ENCODE measurements at regions not wholly inside any gene's neighbourhood (a gene's known extent, or its start where the extent isn't known, plus 50 kb on each side); places are given as distances from the start of the nearest gene placed in this dataset.

DNA sequence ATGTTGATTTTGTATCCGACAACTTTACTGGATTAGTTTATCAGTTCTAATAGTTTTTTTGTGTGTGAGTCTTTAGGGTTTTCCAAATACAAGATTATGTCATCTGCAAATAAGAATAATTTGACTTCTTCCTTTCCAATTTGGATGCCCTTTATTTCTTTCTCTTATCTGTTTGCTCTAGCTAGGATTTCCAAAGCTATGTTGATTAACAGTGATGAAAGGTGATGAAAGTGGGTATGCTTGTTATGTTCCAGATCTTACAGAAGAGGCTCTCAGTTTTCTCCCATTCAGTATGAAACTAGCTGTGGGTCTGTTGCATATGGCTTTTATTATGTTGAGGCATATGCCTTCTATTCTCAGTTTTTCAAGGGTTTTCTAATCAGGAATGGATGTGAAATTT lies 56.4 kb upstream of the CHRNB4 start:
- Histone ChIP-seq H3K9me3 (ENCODE audit: insufficient read depth, low read length) (no peaks in the 10 kb centered on the region), H3K36me3 (replicated peaks; ENCODE audit: low read depth, low read length) (no peaks in the 10 kb centered on the region), H3K27me3 (ENCODE audit: low read depth, low read length) (0 out of 2 replicates have a peak, but pooled peaks cover 2% of the 10 kb centered on the region), H3K27ac (ENCODE audit: low read length) (no peak overlapping the region), H3K4me2 (ENCODE audit: low read length) (no peak overlapping the region), H3K79me2 (ENCODE audit: low read length) (no peaks in the 10 kb centered on the region), H3K4me3 (ENCODE audit: low read length) (no peak overlapping the region), H3K9ac (ENCODE audit: low read length) (no peak overlapping the region), H4K20me1 (ENCODE audit: insufficient read depth, low read length) (no peaks in the 10 kb centered on the region), H3K4me1 (ENCODE audit: low read length) (peaks cover 23% of the 10 kb centered on the region), H2AFZ (ENCODE audit: low read depth, low read length) (no peak overlapping the region)
- TF ChIP-seq EZH2phosphoT487 (IDR thresholded peaks at IDR 0.05; ENCODE audit: low read depth) = no peak
- TF ChIP-seq CTCF (IDR thresholded peaks at IDR 0.05; ENCODE audit: low read depth, low read length) = no peak

- TF ChIP-seq CTCF (IDR thresholded peaks at IDR 0.05; ENCODE audit: low read depth, low read length) = no peak
- TF ChIP-seq EZH2phosphoT487 (IDR thresholded peaks at IDR 0.05; ENCODE audit: low read depth) = no peak
Observed at GRCh38 chr15:78696436-78696835, 55.4 kb upstream of the CHRNB4 start.

GRCh38 chr15:78695854-78696253 lies 54.8 kb upstream of the CHRNB4 start:
- H2AFZ ChIP-seq (ENCODE audit: low read depth, low read length) = peak overlapping the region; percentile 80
- TF ChIP-seq CTCF (IDR thresholded peaks at IDR 0.05; ENCODE audit: low read depth, low read length) (peak; percentile 9; the same call in 1 of the 2 replicates), EZH2phosphoT487 (IDR thresholded peaks at IDR 0.05; ENCODE audit: low read depth) (no peak)
- 0 out of 2 replicates have a peak, but pooled peaks cover 2% of the 10 kb centered on the region for H3K27me3 ChIP-seq (ENCODE audit: low read depth, low read length)
- H3K27ac ChIP-seq (ENCODE audit: low read length) = peak overlapping the region; percentile 37
- peak overlapping the region; percentile 45 for H3K4me2 ChIP-seq (ENCODE audit: low read length)
- H4K20me1 ChIP-seq (ENCODE audit: insufficient read depth, low read length) = no peaks in the 10 kb centered on the region
- H3K4me1 ChIP-seq (ENCODE audit: low read length) = peaks cover 23% of the 10 kb centered on the region
- no peak overlapping the region for H3K4me3 ChIP-seq (ENCODE audit: low read length)
- H3K79me2 ChIP-seq (ENCODE audit: low read length) = no peaks in the 10 kb centered on the region
- no peaks in the 10 kb centered on the region for H3K36me3 ChIP-seq (replicated peaks; ENCODE audit: low read depth, low read length)
- H3K9me3 ChIP-seq (ENCODE audit: insufficient read depth, low read length) = no peaks in the 10 kb centered on the region
- peak overlapping the region; percentile 4; the same call in 1 of the 2 replicates for H3K9ac ChIP-seq (ENCODE audit: low read length)

More at GRCh38 chr15:78696436-78696835, 55.4 kb upstream of the CHRNB4 start:
- H3K36me3 ChIP-seq (replicated peaks; ENCODE audit: low read depth, low read length) = no peaks in the 10 kb centered on the region
- no peak overlapping the region for H2AFZ ChIP-seq (ENCODE audit: low read depth, low read length)
- no peaks in the 10 kb centered on the region for H3K79me2 ChIP-seq (ENCODE audit: low read length)
- H3K27ac ChIP-seq (ENCODE audit: low read length) = no peak overlapping the region
- H3K4me1 ChIP-seq (ENCODE audit: low read length) = peaks cover 23% of the 10 kb centered on the region
- H3K4me3 ChIP-seq (ENCODE audit: low read length) = no peak overlapping the region
- 0 out of 2 replicates have a peak, but pooled peaks cover 2% of the 10 kb centered on the region for H3K27me3 ChIP-seq (ENCODE audit: low read depth, low read length)
- no peaks in the 10 kb centered on the region for H3K9me3 ChIP-seq (ENCODE audit: insufficient read depth, low read length)
- no peaks in the 10 kb centered on the region for H4K20me1 ChIP-seq (ENCODE audit: insufficient read depth, low read length)
- no peak overlapping the region for H3K4me2 ChIP-seq (ENCODE audit: low read length)
- H3K9ac ChIP-seq (ENCODE audit: low read length) = no peak overlapping the region

DNA sequence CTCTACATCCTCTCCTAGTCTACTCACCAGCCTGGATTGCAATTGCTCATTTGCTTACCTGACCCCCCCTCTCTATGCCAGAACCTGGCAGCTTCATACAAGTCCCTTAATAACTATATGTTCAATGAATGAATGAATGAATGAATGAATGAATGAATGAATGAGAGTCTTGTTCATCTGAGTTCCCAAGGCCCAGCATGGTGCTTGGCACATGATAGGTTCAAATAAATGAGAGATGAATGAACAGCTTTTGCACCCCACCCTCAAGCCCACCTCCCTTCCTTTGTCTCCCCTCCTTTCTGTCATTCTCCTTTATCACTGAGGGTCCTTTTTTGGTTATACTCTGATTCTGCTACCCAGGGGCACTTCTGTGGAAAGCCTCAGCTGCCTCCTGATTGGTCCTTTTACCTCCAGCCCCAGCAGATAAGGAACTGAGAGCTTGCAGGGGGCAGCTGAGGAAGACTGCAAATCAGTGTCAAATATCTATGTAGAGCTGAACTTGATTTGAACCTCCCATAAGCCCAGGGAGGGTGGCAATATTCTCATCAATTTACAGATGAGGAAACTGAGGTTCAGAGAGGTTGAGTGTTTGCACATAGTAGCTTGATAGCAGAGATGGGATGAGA lies 54.1 kb upstream of the CHRNB4 start:
- peak overlapping the region; percentile 11; the same call in 1 of the 2 replicates for H3K9ac ChIP-seq (ENCODE audit: low read length)
- H3K36me3 ChIP-seq (replicated peaks; ENCODE audit: low read depth, low read length) = no peaks in the 10 kb centered on the region
- 0 out of 2 replicates have a peak, but pooled peaks cover 2% of the 10 kb centered on the region for H3K27me3 ChIP-seq (ENCODE audit: low read depth, low read length)
- H3K4me2 ChIP-seq (ENCODE audit: low read length) = peak overlapping the region; percentile 45
- H3K9me3 ChIP-seq (ENCODE audit: insufficient read depth, low read length) = no peaks in the 10 kb centered on the region
- no peaks in the 10 kb centered on the region for H3K79me2 ChIP-seq (ENCODE audit: low read length)
- H3K27ac ChIP-seq (ENCODE audit: low read length) = peak overlapping the region; percentile 37
- H2AFZ ChIP-seq (ENCODE audit: low read depth, low read length) = peak overlapping the region; percentile 80; the same call in 1 of the 2 replicates
- peaks cover 23% of the 10 kb centered on the region for H3K4me1 ChIP-seq (ENCODE audit: low read length)
- H3K4me3 ChIP-seq (ENCODE audit: low read length) = peak overlapping the region; percentile 13; the same call in 1 of the 2 replicates
- H4K20me1 ChIP-seq (ENCODE audit: insufficient read depth, low read length) = no peaks in the 10 kb centered on the region
- TF ChIP-seq EZH2phosphoT487 (IDR thresholded peaks at IDR 0.05; ENCODE audit: low read depth) = no peak
- TF ChIP-seq CTCF (IDR thresholded peaks at IDR 0.05; ENCODE audit: low read depth, low read length) = no peak
